Erythroblast (primary cell): ENCODE measurements at regions not wholly inside any gene's neighbourhood (a gene's known extent, or its start where the extent isn't known, plus 50 kb on each side); places are given as distances from the start of the nearest gene placed in this dataset.

Experiments used
- DNase-seq, 2 experiments: peaks; one replicate each; lab custom pipeline; 2025; lab: John Stamatoyannopoulos, UW
- GATA1 ChIP-seq: IDR thresholded peaks from 2 replicates; pipeline ENCODE4 v1.6.1; 2011; ENCODE audit warnings: low read depth, mild to moderate bottlenecking, control low read depth, low read length, moderate library complexity
- POLR2A ChIP-seq: IDR thresholded peaks from 2 replicates; pipeline ENCODE4 v1.6.1; 2011; ENCODE audit warnings: mild to moderate bottlenecking, low read length

GRCh38 chr6:138007014-138007472 lies 100.2 kb downstream of the PERP start:
- no peak for TF ChIP-seq POLR2A
- peak; percentile 16 to 47 for DNase-seq

GRCh38 chr6:138008791-138009190 lies 98.4 kb downstream of the PERP start:
- DNase-seq: peak; percentile 45 to 79
- TF ChIP-seq GATA1 (no peak), POLR2A (no peak)

- TF ChIP-seq GATA1 (no peak), POLR2A (no peak)
Observed at GRCh38 chr6:138011413-138011812, 95.8 kb downstream of the PERP start.

GRCh38 chr6:138012682-138013081 lies 94.5 kb downstream of the PERP start:
- TF ChIP-seq GATA1 (no peak), POLR2A (no peak)
- DNase-seq: no peak

More at GRCh38 chr6:138011413-138011812, 95.8 kb downstream of the PERP start:
- no peak for DNase-seq

GRCh38 chr6:138013959-138014358 lies 93.3 kb downstream of the PERP start:
- peak in 1 of 2 experiments; percentile 6 for DNase-seq
- no peak for TF ChIP-seq GATA1
- TF ChIP-seq POLR2A: no peak

GRCh38 chr6:138017166-138017757 lies 90.0 kb downstream of the PERP start:
- DNase-seq: no peak
- no peak for TF ChIP-seq GATA1
- no peak for TF ChIP-seq POLR2A

- no peak for TF ChIP-seq POLR2A
- DNase-seq: no peak
Observed at GRCh38 chr6:138018297-138018696, 88.9 kb downstream of the PERP start.

- no peak for DNase-seq
- TF ChIP-seq GATA1 (no peak), POLR2A (no peak)
Observed at GRCh38 chr6:138025528-138025978, 81.7 kb downstream of the PERP start.

GRCh38 chr6:138026342-138026741 lies 80.9 kb downstream of the PERP start:
- no peak for DNase-seq
- no peak for TF ChIP-seq POLR2A
- TF ChIP-seq GATA1: no peak

- TF ChIP-seq POLR2A: no peak
- no peak for TF ChIP-seq GATA1
- no peak for DNase-seq
Observed at GRCh38 chr6:138028893-138029292, 78.3 kb downstream of the PERP start.

GRCh38 chr6:138030872-138031271 lies 76.3 kb downstream of the PERP start:
- DNase-seq: no peak
- TF ChIP-seq POLR2A (no peak), GATA1 (no peak)

GRCh38 chr6:138031417-138031816 lies 75.8 kb downstream of the PERP start:
- TF ChIP-seq GATA1 (no peak), POLR2A (no peak)
- DNase-seq: no peak

GRCh38 chr6:138031850-138032249 lies 75.4 kb downstream of the PERP start:
- no peak for DNase-seq
- TF ChIP-seq POLR2A (no peak), GATA1 (no peak)

- TF ChIP-seq GATA1: no peak
- TF ChIP-seq POLR2A: no peak
Observed at GRCh38 chr6:138032571-138032970, 74.6 kb downstream of the PERP start.

GRCh38 chr6:138034229-138034628 lies 73.0 kb downstream of the PERP start:
- no peak for TF ChIP-seq POLR2A
- TF ChIP-seq GATA1: no peak

More at GRCh38 chr6:138032571-138032970, 74.6 kb downstream of the PERP start:
- no peak for DNase-seq

More at GRCh38 chr6:138034229-138034628, 73.0 kb downstream of the PERP start:
- no peak for DNase-seq
